HCT116 (cell line): ENCODE measurements at regions not wholly inside any gene's neighbourhood (a gene's known extent, or its start where the extent isn't known, plus 50 kb on each side); places are given as distances from the start of the nearest gene placed in this dataset.

ENCODE experiments used
- ATAC-seq: fragments of 200-7000 bp; cut with Tn5 transposase; 2 replicates; pipeline ENCODE4 v1.9.1; 2020; ENCODE audit warnings: mild to moderate bottlenecking, moderate library complexity
- BruUV-seq: library from RNA; stranded (reverse); fragments of 400-500 nt; replicated peaks from 2 replicates; lab custom pipeline; 2021; lab: Mats Ljungman, UMichigan
- CTCF ChIA-PET: fragments of 300-600 bp; sonication (Branson Sonifier 250); formaldehyde crosslinking; loops from one replicate; lab custom pipeline; 2021; ENCODE audit warnings: antibody characterized with exemption; lab: Charles Lee
- POLR2A ChIA-PET: fragments of 300-600, 350-600 bp; sonication (Branson Sonifier 250); formaldehyde crosslinking; loops from one replicate; lab custom pipeline; 2021; ENCODE audit warnings: antibody characterized with exemption; lab: Charles Lee
- RAD21 ChIA-PET, 2 experiments: fragments of 300-600 bp; sonication (Branson Sonifier 250); formaldehyde crosslinking; loops; one replicate each; lab custom pipeline; 2023; ENCODE audit warnings: low total read pairs in 2 of 2; ENCODE audit not compliant: uncharacterized antibody in 2 of 2, unreplicated experiment in 2 of 2, low non-redundant PET in 1 of 2; lab: Charles Lee
- DNase-seq: peaks from one replicate; pipeline ENCODE4 v3.0.0-alpha.2; 2010; ENCODE audit warnings: low read depth, low spot score
- H2AFZ ChIP-seq: fragments of 200-600 bp; shearing (Covaris generic), sonication (generic); 2 replicates; pipeline ENCODE4 v1.6.1; 2017; ENCODE audit warnings: low read depth, mixed run types, mixed read lengths, antibody characterized with exemption, low read length; ENCODE audit not compliant: poor library complexity, severe bottlenecking
- H3K27ac ChIP-seq: 2 replicates; pipeline ENCODE4 v1.5.1; 2012; ENCODE audit warnings: low read depth, low read length
- H3K27me3 ChIP-seq: fragments of 200-600 bp; sonication (generic); 2 replicates; pipeline ENCODE4 v1.6.1; 2016; ENCODE audit warnings: mixed run types, low read length, mixed read lengths; ENCODE audit not compliant: insufficient read depth
- H3K36me3 ChIP-seq, 2 experiments: fragments of 200-500 bp in 1 of 2; fragments of 200-600 bp in 1 of 2; sonication (Bioruptor generic) in 1 of 2; sonication (generic) in 1 of 2; 2 replicates each; pipeline versions ENCODE4 v1.5.1 to v1.6.1; 2014 to 2016; ENCODE audit warnings: low read length in 2 of 2, inconsistent platforms in 1 of 2, mixed read lengths in 1 of 2, mixed run types in 1 of 2; ENCODE audit not compliant: insufficient read depth in 2 of 2, control insufficient read depth in 1 of 2
- H3K4me1 ChIP-seq, 2 experiments: fragments of 200-600 bp in 1 of 2; sonication (generic) in 1 of 2; 2 replicates each; pipeline versions ENCODE4 v1.5.1 to v1.6.1; 2012 to 2017; ENCODE audit warnings: low read length in 2 of 2, inconsistent platforms in 1 of 2, mild to moderate bottlenecking in 1 of 2, mixed read lengths in 1 of 2, mixed run types in 1 of 2, moderate library complexity in 1 of 2; ENCODE audit not compliant: insufficient read depth in 2 of 2, control insufficient read depth in 1 of 2
- H3K4me2 ChIP-seq: fragments of 200-600 bp; sonication (generic); 2 replicates; pipeline ENCODE4 v1.6.1; 2017; ENCODE audit warnings: mixed run types, low read length, mixed read lengths
- H3K4me3 ChIP-seq, 2 experiments: fragments of 200-600 bp in 1 of 2; sonication (generic) in 1 of 2; replicated peaks in 1 of 2; 2 replicates each; pipeline ENCODE4 v1.5.1; 2011 to 2016; ENCODE audit warnings: low read length in 2 of 2, control low read depth in 1 of 2, low read depth in 1 of 2, mild to moderate bottlenecking in 1 of 2, mixed read lengths in 1 of 2, mixed run types in 1 of 2
- H3K79me2 ChIP-seq: fragments of 200-600 bp; sonication (generic); 2 replicates; pipeline ENCODE4 v1.6.1; 2017; ENCODE audit warnings: mild to moderate bottlenecking, mixed run types, low read length, moderate library complexity, mixed read lengths; ENCODE audit not compliant: insufficient read depth
- H3K9ac ChIP-seq: fragments of 200-600 bp; sonication (generic); 2 replicates; pipeline ENCODE4 v1.6.1; 2016; ENCODE audit warnings: low read length, mixed read lengths
- H3K9me2 ChIP-seq: fragments of 200-600 bp; sonication (generic), shearing (Covaris generic); 2 replicates; pipeline ENCODE4 v1.6.1; 2017; ENCODE audit warnings: mixed run types, mild to moderate bottlenecking, moderate library complexity; ENCODE audit not compliant: insufficient read depth
- H3K9me3 ChIP-seq, 2 experiments: fragments of 200-500 bp in 1 of 2; fragments of 200-600 bp in 1 of 2; sonication (Bioruptor generic) in 1 of 2; sonication (generic) in 1 of 2; 2 replicates each; pipeline ENCODE4 v1.6.1; 2014 to 2017; ENCODE audit warnings: low read length in 2 of 2, mixed read lengths in 2 of 2, inconsistent platforms in 1 of 2, low read depth in 1 of 2, mild to moderate bottlenecking in 1 of 2, mixed run types in 1 of 2, moderate library complexity in 1 of 2; ENCODE audit not compliant: control insufficient read depth in 1 of 2, insufficient read depth in 1 of 2
- H4K20me1 ChIP-seq: fragments of 200-600 bp; sonication (generic), shearing (Covaris generic); 2 replicates; pipeline ENCODE4 v1.6.1; 2017; ENCODE audit warnings: mixed run types, mild to moderate bottlenecking, moderate library complexity; ENCODE audit not compliant: insufficient read depth
- ATF3 ChIP-seq: IDR thresholded peaks from 2 replicates; pipeline ENCODE4 v1.6.1; 2012
- CBX3 ChIP-seq: IDR thresholded peaks from 2 replicates; pipeline ENCODE4 v1.6.1; 2012; ENCODE audit warnings: low read depth
- CTCF ChIP-seq, 3 experiments: fragments of 200-600 bp in 1 of 3; sonication (generic) in 1 of 3; IDR thresholded peaks in 2 of 3; conservative IDR thresholded peaks in 1 of 3; 2 replicates each; pipeline ENCODE4 v1.5.1; 2012 to 2017; ENCODE audit warnings: low read depth in 2 of 3, low read length in 2 of 3, antibody characterized with exemption in 1 of 3, borderline replicate concordance in 1 of 3, control low read depth in 1 of 3, mild to moderate bottlenecking in 1 of 3, mixed read lengths in 1 of 3, mixed run types in 1 of 3, moderate library complexity in 1 of 3; ENCODE audit not compliant: insufficient read depth in 1 of 3
- EGR1 ChIP-seq: IDR thresholded peaks from 2 replicates; pipeline ENCODE4 v1.6.1; 2012; ENCODE audit warnings: low read depth
- EZH2phosphoT487 ChIP-seq: fragments of 200-600 bp; IDR thresholded peaks from 2 replicates; pipeline ENCODE4 v1.6.1; 2018; ENCODE audit warnings: antibody characterized with exemption, borderline replicate concordance
- FOSL1 ChIP-seq: IDR thresholded peaks from 2 replicates; pipeline ENCODE4 v1.6.1; 2012; ENCODE audit warnings: low read depth
- JUND ChIP-seq: IDR thresholded peaks from 2 replicates; pipeline ENCODE4 v1.6.1; 2012
- POLR2AphosphoS5 ChIP-seq: IDR thresholded peaks from 2 replicates; pipeline ENCODE4 v1.6.1; 2011; ENCODE audit warnings: mild to moderate bottlenecking, low read depth, low read length, moderate library complexity
- RAD21 ChIP-seq: IDR thresholded peaks from 2 replicates; pipeline ENCODE4 v1.6.1; 2012; ENCODE audit warnings: low read depth, mild to moderate bottlenecking
- REST ChIP-seq: IDR thresholded peaks from 2 replicates; pipeline ENCODE4 v1.6.1; 2012; ENCODE audit warnings: low read depth
- SIN3A ChIP-seq: IDR thresholded peaks from 2 replicates; pipeline ENCODE4 v1.6.1; 2012; ENCODE audit warnings: low read depth
- SP1 ChIP-seq: IDR thresholded peaks from 2 replicates; pipeline ENCODE4 v1.6.1; 2012; ENCODE audit warnings: low read depth
- SRF ChIP-seq: IDR thresholded peaks from 2 replicates; pipeline ENCODE4 v1.6.1; 2012; ENCODE audit warnings: low read depth
- TCF7L2 ChIP-seq: IDR thresholded peaks from 2 replicates; pipeline ENCODE4 v1.7.0; 2011; ENCODE audit warnings: borderline replicate concordance, inconsistent platforms; ENCODE audit not compliant: insufficient read depth, insufficient read length; ENCODE audit errors: extremely low read depth
- ZBTB33 ChIP-seq: IDR thresholded peaks from 2 replicates; pipeline ENCODE4 v1.6.1; 2011; ENCODE audit warnings: mild to moderate bottlenecking, low read length, moderate library complexity; ENCODE audit not compliant: insufficient replicate concordance; ENCODE audit errors: extremely low read depth
- intact Hi-C: fragments of 100-400 bp; cut with micrococcal nuclease; formaldehyde crosslinking; loops from 2 replicates; pipeline ENCODE4 v1.10.0; 2022

- RAD21 ChIA-PET = no interaction called here
- peaks cover 26 to 42% of the 10 kb centered on the region in 2 experiments; a peak in 2 of 4 replicates for H3K9me3 ChIP-seq
- H3K4me2 ChIP-seq = no peak overlapping the region
- H3K9me2 ChIP-seq = no peaks in the 10 kb centered on the region
- H3K36me3 ChIP-seq = no peaks in the 10 kb centered on the region
- ATAC-seq (no peak), DNase-seq (no peak)
- no peak overlapping the region for H3K9ac ChIP-seq
- no peak overlapping the region for H3K4me3 ChIP-seq
- CTCF ChIA-PET = no interaction called here
- BruUV-seq = no TSS peak
- H3K79me2 ChIP-seq = no peaks in the 10 kb centered on the region
- TF ChIP-seq ATF3 = no peak
- TF ChIP-seq CBX3 = no peak
- no peak for TF ChIP-seq EZH2phosphoT487
- no peak for TF ChIP-seq SRF
- no peak for TF ChIP-seq CTCF (IDR thresholded peaks at IDR 0.05 in 2 of 3, conservative IDR thresholded peaks at IDR 0.05 in 1 of 3; ENCODE audit: borderline replicate concordance in 1 of 3, insufficient read depth in 1 of 3, low read depth in 2 of 3, low read length in 2 of 3)
- no peak for TF ChIP-seq ZBTB33
- no peak for TF ChIP-seq SP1
- no peak for TF ChIP-seq POLR2AphosphoS5
- no peak for TF ChIP-seq FOSL1
- no peak for TF ChIP-seq TCF7L2
- TF ChIP-seq JUND = no peak
- no peak for TF ChIP-seq SIN3A
- TF ChIP-seq RAD21 = no peak
- no peak for TF ChIP-seq REST
- no peak for TF ChIP-seq EGR1
- H4K20me1 ChIP-seq = no peaks in the 10 kb centered on the region
- H3K4me1 ChIP-seq = no peaks in the 10 kb centered on the region
- H3K27me3 ChIP-seq = no peaks in the 10 kb centered on the region
- H3K27ac ChIP-seq = no peak overlapping the region
- POLR2A ChIA-PET = no interaction called here
- intact Hi-C loops = no loop called here
- no peak overlapping the region for H2AFZ ChIP-seq
Measured at GRCh38 chr21:28393279-28393678, 599.4 kb downstream of the LTN1 start.
